GM23338 (cell line): ENCODE measurements at regions not wholly inside any gene's neighbourhood (a gene's known extent, or its start where the extent isn't known, plus 50 kb on each side); places are given as distances from the start of the nearest gene placed in this dataset.

Experiments
- ATAC-seq: fragments of 200-7000 bp; cut with Tn5 transposase; 3 replicates; pipeline ENCODE4 v1.9.1; 2020
- DNase-seq: peaks from one replicate; pipeline ENCODE4 v3.0.0-alpha.2; 2015; ENCODE audit warnings: low spot score
- H2AFZ ChIP-seq: fragments of 200-600 bp; sonication (generic); 2 replicates; pipeline ENCODE4 v1.8.0; 2016; ENCODE audit warnings: antibody characterized with exemption, mild to moderate bottlenecking, moderate library complexity
- H3F3A ChIP-seq: fragments of 200-600 bp; sonication (generic); replicated peaks from 2 replicates; pipeline ENCODE4 v1.8.0; 2017; ENCODE audit warnings: antibody characterized with exemption, mixed run types, low read depth
- H3K27ac ChIP-seq: fragments of 200-600 bp; sonication (generic); 2 replicates; pipeline ENCODE4 v1.6.1; 2016; ENCODE audit warnings: low read depth
- H3K27me3 ChIP-seq: fragments of 200-600 bp; sonication (generic); 2 replicates; pipeline ENCODE4 v1.8.0; 2016; ENCODE audit warnings: mild to moderate bottlenecking, mixed run types, moderate library complexity; ENCODE audit not compliant: insufficient read depth
- H3K36me3 ChIP-seq: fragments of 200-600 bp; sonication (generic); 2 replicates; pipeline ENCODE4 v1.8.0; 2016; ENCODE audit warnings: mild to moderate bottlenecking; ENCODE audit not compliant: insufficient read depth
- H3K4me1 ChIP-seq: fragments of 200-600 bp; sonication (generic); 2 replicates; pipeline ENCODE4 v1.8.0; 2016; ENCODE audit warnings: mild to moderate bottlenecking, moderate library complexity; ENCODE audit not compliant: insufficient read depth
- H3K4me2 ChIP-seq: fragments of 200-600 bp; sonication (generic); 2 replicates; pipeline ENCODE4 v1.7.1; 2017; ENCODE audit warnings: mixed run types
- H3K4me3 ChIP-seq: fragments of 200-600 bp; sonication (generic); 2 replicates; pipeline ENCODE4 v1.6.1; 2016; ENCODE audit warnings: mixed run types
- H3K79me2 ChIP-seq: fragments of 200-600 bp; sonication (generic); replicated peaks from 2 replicates; pipeline ENCODE4 v1.8.0; 2017; ENCODE audit warnings: mild to moderate bottlenecking; ENCODE audit not compliant: insufficient read depth
- H3K9me2 ChIP-seq: fragments of 200-600 bp; sonication (generic); 2 replicates; pipeline ENCODE4 v1.8.0; 2017; ENCODE audit not compliant: insufficient read depth
- H4K20me1 ChIP-seq: fragments of 200-600 bp; sonication (generic); replicated peaks from 2 replicates; pipeline ENCODE4 v1.8.0; 2017; ENCODE audit warnings: mild to moderate bottlenecking; ENCODE audit not compliant: insufficient read depth
- H3K27ac Mint-ChIP-seq: 2 replicates; pipeline ENCODE4 v1.8.0; 2020; ENCODE audit warnings: inconsistent platforms, mild to moderate bottlenecking, moderate library complexity, mixed read lengths
- H3K27me3 Mint-ChIP-seq: 3 replicates; pipeline ENCODE4 v1.8.0; 2022; ENCODE audit warnings: low read depth, mild to moderate bottlenecking, moderate library complexity, mixed read lengths, inconsistent platforms; ENCODE audit not compliant: insufficient read depth, poor library complexity
- H3K36me3 Mint-ChIP-seq: 3 replicates; pipeline ENCODE4 v1.8.0; 2021; ENCODE audit warnings: low read depth, mild to moderate bottlenecking, inconsistent platforms, moderate library complexity, mixed read lengths
- H3K4me1 Mint-ChIP-seq: 3 replicates; pipeline ENCODE4 v1.8.0; 2020; ENCODE audit warnings: mild to moderate bottlenecking, inconsistent platforms, mixed read lengths
- H3K4me3 Mint-ChIP-seq: 3 replicates; pipeline ENCODE4 v1.8.0; 2021; ENCODE audit warnings: moderate library complexity, mild to moderate bottlenecking, inconsistent platforms, mixed read lengths
- H3K9me3 Mint-ChIP-seq: 3 replicates; pipeline ENCODE4 v1.8.0; 2020; ENCODE audit warnings: moderate library complexity, mild to moderate bottlenecking, inconsistent platforms, mixed read lengths
- CREB1 ChIP-seq: fragments of 250-450 bp; sonication (Bioruptor Pico); IDR thresholded peaks from 2 replicates; pipeline ENCODE4 v1.5.0; 2020; ENCODE audit warnings: low read depth, mild to moderate bottlenecking, moderate library complexity
- EZH2 ChIP-seq: fragments of 200-600 bp; sonication (generic); IDR thresholded peaks from one replicate; pipeline ENCODE4 v1.8.0; 2017; ENCODE audit warnings: antibody characterized with exemption, mild to moderate bottlenecking, low read depth; ENCODE audit not compliant: unreplicated experiment
- EZH2phosphoT487 ChIP-seq: fragments of 200-600 bp; sonication (generic); IDR thresholded peaks from one replicate; pipeline ENCODE4 v1.8.1; 2018; ENCODE audit warnings: antibody characterized with exemption; ENCODE audit not compliant: unreplicated experiment
- JUNB ChIP-seq: IDR thresholded peaks from one replicate; pipeline ENCODE4 v1.6.1; 2016; ENCODE audit warnings: antibody characterized with exemption; ENCODE audit not compliant: unreplicated experiment
- NANOG ChIP-seq: IDR thresholded peaks from 2 replicates; pipeline ENCODE4 v1.6.1; 2016; ENCODE audit warnings: antibody characterized with exemption, borderline replicate concordance
- POLR2AphosphoS5 ChIP-seq: IDR thresholded peaks from 2 replicates; pipeline ENCODE4 v1.6.1; 2016; ENCODE audit warnings: antibody characterized with exemption, low read depth
- STAT1 ChIP-seq: IDR thresholded peaks from one replicate; pipeline ENCODE4 v1.6.1; 2016; ENCODE audit warnings: antibody characterized with exemption; ENCODE audit not compliant: unreplicated experiment
- ZNF331 ChIP-seq: fragments of 250-450 bp; sonication (Bioruptor Pico); IDR thresholded peaks from 2 replicates; pipeline ENCODE4 v1.5.0; 2020; ENCODE audit warnings: low read depth, mild to moderate bottlenecking, moderate library complexity
- TF ChIP-seq, protein P1 (sequence below): IDR thresholded peaks from one replicate; pipeline ENCODE4 v1.6.1; 2018; ENCODE audit warnings: antibody characterized with exemption; ENCODE audit not compliant: unreplicated experiment

- TF ChIP-seq, protein P1, sequence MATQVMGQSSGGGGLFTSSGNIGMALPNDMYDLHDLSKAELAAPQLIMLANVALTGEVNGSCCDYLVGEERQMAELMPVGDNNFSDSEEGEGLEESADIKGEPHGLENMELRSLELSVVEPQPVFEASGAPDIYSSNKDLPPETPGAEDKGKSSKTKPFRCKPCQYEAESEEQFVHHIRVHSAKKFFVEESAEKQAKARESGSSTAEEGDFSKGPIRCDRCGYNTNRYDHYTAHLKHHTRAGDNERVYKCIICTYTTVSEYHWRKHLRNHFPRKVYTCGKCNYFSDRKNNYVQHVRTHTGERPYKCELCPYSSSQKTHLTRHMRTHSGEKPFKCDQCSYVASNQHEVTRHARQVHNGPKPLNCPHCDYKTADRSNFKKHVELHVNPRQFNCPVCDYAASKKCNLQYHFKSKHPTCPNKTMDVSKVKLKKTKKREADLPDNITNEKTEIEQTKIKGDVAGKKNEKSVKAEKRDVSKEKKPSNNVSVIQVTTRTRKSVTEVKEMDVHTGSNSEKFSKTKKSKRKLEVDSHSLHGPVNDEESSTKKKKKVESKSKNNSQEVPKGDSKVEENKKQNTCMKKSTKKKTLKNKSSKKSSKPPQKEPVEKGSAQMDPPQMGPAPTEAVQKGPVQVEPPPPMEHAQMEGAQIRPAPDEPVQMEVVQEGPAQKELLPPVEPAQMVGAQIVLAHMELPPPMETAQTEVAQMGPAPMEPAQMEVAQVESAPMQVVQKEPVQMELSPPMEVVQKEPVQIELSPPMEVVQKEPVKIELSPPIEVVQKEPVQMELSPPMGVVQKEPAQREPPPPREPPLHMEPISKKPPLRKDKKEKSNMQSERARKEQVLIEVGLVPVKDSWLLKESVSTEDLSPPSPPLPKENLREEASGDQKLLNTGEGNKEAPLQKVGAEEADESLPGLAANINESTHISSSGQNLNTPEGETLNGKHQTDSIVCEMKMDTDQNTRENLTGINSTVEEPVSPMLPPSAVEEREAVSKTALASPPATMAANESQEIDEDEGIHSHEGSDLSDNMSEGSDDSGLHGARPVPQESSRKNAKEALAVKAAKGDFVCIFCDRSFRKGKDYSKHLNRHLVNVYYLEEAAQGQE = no peak
- TF ChIP-seq STAT1 = no peak
- no peak for TF ChIP-seq NANOG
- no peak for TF ChIP-seq CREB1 (CRISPR knock-in tag)
- no peak for TF ChIP-seq ZNF331 (CRISPR knock-in tag)
- TF ChIP-seq POLR2AphosphoS5 = no peak
- no peak for TF ChIP-seq EZH2
Measured at GRCh38 chr19:27920774-27921173, 1292.2 kb downstream of the UQCRFS1 start (continued).

- no peak for TF ChIP-seq JUNB
- no peaks in the 10 kb centered on the region for H3K79me2 ChIP-seq
- Mint-ChIP-seq H3K27ac (no peak overlapping the region), H3K27me3 (peaks cover 2% of the 10 kb centered on the region), H3K36me3 (peaks cover 20% of the 10 kb centered on the region), H3K4me3 (no peak overlapping the region), H3K9me3 (peaks cover 88% of the 10 kb centered on the region), H3K4me1 (no peaks in the 10 kb centered on the region)
- no peak overlapping the region for H2AFZ ChIP-seq
- H3K27me3 ChIP-seq = no peaks in the 10 kb centered on the region
- H3K36me3 ChIP-seq = no peaks in the 10 kb centered on the region
- DNase-seq (no peak), ATAC-seq (no peak)
- no peaks in the 10 kb centered on the region for H3F3A ChIP-seq
- no peak overlapping the region for H3K4me2 ChIP-seq
- H3K27ac ChIP-seq = no peak overlapping the region
- H4K20me1 ChIP-seq = no peaks in the 10 kb centered on the region
- no peaks in the 10 kb centered on the region for H3K9me2 ChIP-seq
- no peak overlapping the region for H3K4me3 ChIP-seq
- H3K4me1 ChIP-seq = no peaks in the 10 kb centered on the region
Measured at GRCh38 chr19:27918818-27919217, 1294.1 kb downstream of the UQCRFS1 start.

DNA sequence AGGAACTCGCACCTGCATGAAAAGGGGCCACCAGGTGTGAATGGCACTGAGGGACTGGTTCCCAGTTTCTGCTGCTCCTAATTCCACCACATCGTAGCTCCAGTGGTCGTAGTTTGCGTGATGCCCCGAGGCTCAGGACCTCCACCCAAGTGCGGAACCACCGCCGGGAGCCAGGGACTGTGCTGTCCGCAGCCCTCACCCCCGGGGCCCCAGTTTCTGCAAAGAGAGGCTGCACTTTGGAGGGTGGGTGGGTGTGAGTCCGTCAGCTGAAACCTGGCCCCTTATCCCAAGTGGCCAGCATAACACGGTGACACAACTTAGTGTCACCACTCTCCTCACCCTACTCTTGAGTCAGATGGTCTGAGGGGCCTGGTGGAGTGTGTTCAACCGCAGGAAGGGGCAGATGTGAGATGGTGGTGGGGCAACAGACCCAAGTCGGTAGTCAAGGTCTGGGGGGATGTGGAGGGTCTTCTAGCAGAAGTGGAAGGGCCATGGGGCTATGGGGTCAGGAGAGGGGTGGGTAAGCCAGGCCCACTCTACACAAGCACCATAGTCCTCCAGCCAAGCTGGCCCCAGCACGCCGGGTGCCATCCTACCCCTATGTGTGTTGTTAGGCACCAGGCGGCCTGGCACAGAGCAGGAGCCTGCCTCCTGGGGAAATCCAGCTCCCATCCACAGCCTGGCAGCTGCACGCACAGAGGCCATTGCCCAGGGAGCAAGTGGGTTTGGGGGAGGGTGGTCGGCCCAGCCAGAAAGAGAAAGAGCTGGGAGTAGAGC is 1301.6 kb downstream of the UQCRFS1 start:
- no peaks in the 10 kb centered on the region for H4K20me1 ChIP-seq
- Mint-ChIP-seq H3K27me3 (peaks cover 3% of the 10 kb centered on the region), H3K4me1 (no peaks in the 10 kb centered on the region), H3K9me3 (peaks cover 83% of the 10 kb centered on the region), H3K27ac (no peak overlapping the region), H3K4me3 (no peak overlapping the region), H3K36me3 (peaks cover 26% of the 10 kb centered on the region)
- H2AFZ ChIP-seq = no peak overlapping the region
- no peaks in the 10 kb centered on the region for H3K79me2 ChIP-seq
- no peak for DNase-seq
- no peak overlapping the region for H3K4me3 ChIP-seq
- peaks cover 4% of the 10 kb centered on the region; the same call in 1 of the 2 replicates for H3K36me3 ChIP-seq
- H3K27me3 ChIP-seq = no peaks in the 10 kb centered on the region
- no peak overlapping the region for H3K27ac ChIP-seq
- H3K4me2 ChIP-seq = no peak overlapping the region
- no peaks in the 10 kb centered on the region for H3K4me1 ChIP-seq
- ATAC-seq = no peak
- H3K9me2 ChIP-seq = no peaks in the 10 kb centered on the region
- H3F3A ChIP-seq = no peaks in the 10 kb centered on the region
- no peak for TF ChIP-seq STAT1
- TF ChIP-seq, protein P1 = no peak
- TF ChIP-seq EZH2phosphoT487 = no peak
- TF ChIP-seq NANOG = no peak
